ENCODE measurements at regions not wholly inside any gene's neighbourhood (a gene's known extent, or its start where the extent isn't known, plus 50 kb on each side); places are given as distances from the start of the nearest gene placed in this dataset.

- H2AFZ ChIP-seq (ENCODE audit: low read depth, low read length), result no peak overlapping the region
- H3K9ac ChIP-seq (ENCODE audit: low read length), result no peak overlapping the region
- no peak overlapping the region for H3K27ac ChIP-seq (ENCODE audit: low read length)
- no peaks in the 10 kb centered on the region for H4K20me1 ChIP-seq (ENCODE audit: insufficient read depth, low read length)
- no peak for TF ChIP-seq CTCF (IDR thresholded peaks at IDR 0.05; ENCODE audit: low read depth, low read length)
- no peak for TF ChIP-seq EZH2phosphoT487 (IDR thresholded peaks at IDR 0.05; ENCODE audit: low read depth)
- H3K9me3 ChIP-seq (ENCODE audit: insufficient read depth, low read length), result no peaks in the 10 kb centered on the region
- peaks cover 11% of the 10 kb centered on the region for H3K4me1 ChIP-seq (ENCODE audit: low read length)
- no peaks in the 10 kb centered on the region for H3K36me3 ChIP-seq (replicated peaks; ENCODE audit: low read depth, low read length)
- H3K27me3 ChIP-seq (ENCODE audit: low read depth, low read length), result no peaks in the 10 kb centered on the region
- H3K79me2 ChIP-seq (ENCODE audit: low read length), result no peaks in the 10 kb centered on the region
- H3K4me3 ChIP-seq (ENCODE audit: low read length), result no peak overlapping the region
- H3K4me2 ChIP-seq (ENCODE audit: low read length), result no peak overlapping the region
Observed at GRCh38 chrX:13198762-13199064, 121.1 kb downstream of the ATXN3L start.

GRCh38 chrX:13198056-13198761, 121.6 kb downstream of the ATXN3L start:
- TF ChIP-seq CTCF (IDR thresholded peaks at IDR 0.05; ENCODE audit: low read depth, low read length), result no peak
- TF ChIP-seq EZH2phosphoT487 (IDR thresholded peaks at IDR 0.05; ENCODE audit: low read depth), result no peak
- Histone ChIP-seq H3K4me1 (ENCODE audit: low read length) (peaks cover 11% of the 10 kb centered on the region), H4K20me1 (ENCODE audit: insufficient read depth, low read length) (no peaks in the 10 kb centered on the region), H3K79me2 (ENCODE audit: low read length) (no peaks in the 10 kb centered on the region), H3K9ac (ENCODE audit: low read length) (no peak overlapping the region), H3K27ac (ENCODE audit: low read length) (no peak overlapping the region), H3K9me3 (ENCODE audit: insufficient read depth, low read length) (no peaks in the 10 kb centered on the region), H3K4me2 (ENCODE audit: low read length) (no peak overlapping the region), H2AFZ (ENCODE audit: low read depth, low read length) (no peak overlapping the region), H3K27me3 (ENCODE audit: low read depth, low read length) (no peaks in the 10 kb centered on the region), H3K4me3 (ENCODE audit: low read length) (no peak overlapping the region), H3K36me3 (replicated peaks; ENCODE audit: low read depth, low read length) (no peaks in the 10 kb centered on the region)

- no peaks in the 10 kb centered on the region for H4K20me1 ChIP-seq (ENCODE audit: insufficient read depth, low read length)
- H3K4me3 ChIP-seq (ENCODE audit: low read length), result no peak overlapping the region
- H3K36me3 ChIP-seq (replicated peaks; ENCODE audit: low read depth, low read length), result no peaks in the 10 kb centered on the region
- H2AFZ ChIP-seq (ENCODE audit: low read depth, low read length), result no peak overlapping the region
- H3K9me3 ChIP-seq (ENCODE audit: insufficient read depth, low read length), result no peaks in the 10 kb centered on the region
- no peak overlapping the region for H3K27ac ChIP-seq (ENCODE audit: low read length)
- no peaks in the 10 kb centered on the region for H3K27me3 ChIP-seq (ENCODE audit: low read depth, low read length)
- TF ChIP-seq EZH2phosphoT487 (IDR thresholded peaks at IDR 0.05; ENCODE audit: low read depth) (no peak), CTCF (IDR thresholded peaks at IDR 0.05; ENCODE audit: low read depth, low read length) (no peak)
- H3K9ac ChIP-seq (ENCODE audit: low read length), result no peak overlapping the region
- peaks cover 11% of the 10 kb centered on the region for H3K4me1 ChIP-seq (ENCODE audit: low read length)
- no peaks in the 10 kb centered on the region for H3K79me2 ChIP-seq (ENCODE audit: low read length)
- no peak overlapping the region for H3K4me2 ChIP-seq (ENCODE audit: low read length)
Observed at GRCh38 chrX:13196782-13197181, 123.1 kb downstream of the ATXN3L start.

- Histone ChIP-seq H3K36me3 (replicated peaks; ENCODE audit: low read depth, low read length) (no peaks in the 10 kb centered on the region), H3K4me1 (ENCODE audit: low read length) (peaks cover 11% of the 10 kb centered on the region), H4K20me1 (ENCODE audit: insufficient read depth, low read length) (no peaks in the 10 kb centered on the region), H3K9ac (ENCODE audit: low read length) (no peak overlapping the region), H3K79me2 (ENCODE audit: low read length) (no peaks in the 10 kb centered on the region), H3K4me3 (ENCODE audit: low read length) (no peak overlapping the region), H3K4me2 (ENCODE audit: low read length) (no peak overlapping the region), H3K9me3 (ENCODE audit: insufficient read depth, low read length) (no peaks in the 10 kb centered on the region), H2AFZ (ENCODE audit: low read depth, low read length) (no peak overlapping the region), H3K27me3 (ENCODE audit: low read depth, low read length) (no peaks in the 10 kb centered on the region), H3K27ac (ENCODE audit: low read length) (no peak overlapping the region)
- TF ChIP-seq CTCF (IDR thresholded peaks at IDR 0.05; ENCODE audit: low read depth, low read length) (no peak), EZH2phosphoT487 (IDR thresholded peaks at IDR 0.05; ENCODE audit: low read depth) (no peak)
Observed at GRCh38 chrX:13195340-13195739, 124.5 kb downstream of the ATXN3L start.
